Suprapubic skin (tissue), 4 donors: ENCODE measurements at regions not wholly inside any gene's neighbourhood (a gene's known extent, or its start where the extent isn't known, plus 50 kb on each side); places are given as distances from the start of the nearest gene placed in this dataset.

Experiments
- DNase-seq, 2 donors: peaks; one replicate each; pipeline ENCODE4 v3.0.0-alpha.2; 2019; ENCODE audit warnings: low spot score in 2 of 2
- H3K27ac ChIP-seq: fragments of 200-600 bp; sonication (generic); one replicate; pipeline ENCODE4 v1.5.1; 2019
- H3K27me3 ChIP-seq: fragments of 200-600 bp; sonication (generic); one replicate; pipeline ENCODE4 v1.5.1; 2019
- H3K36me3 ChIP-seq: fragments of 200-600 bp; sonication (generic); one replicate; pipeline ENCODE4 v1.5.1; 2019
- H3K4me1 ChIP-seq: fragments of 200-600 bp; sonication (generic); one replicate; pipeline ENCODE4 v1.5.1; 2019
- H3K4me3 ChIP-seq: fragments of 200-600 bp; sonication (generic); one replicate; pipeline ENCODE4 v1.5.1; 2019; ENCODE audit warnings: mild to moderate bottlenecking
- H3K9me3 ChIP-seq: fragments of 200-600 bp; sonication (generic); one replicate; pipeline ENCODE4 v1.5.1; 2019
- EP300 ChIP-seq: sonication (generic); formaldehyde crosslinking; IDR thresholded peaks from one replicate; pipeline ENCODE4 v1.6.1; 2017; ENCODE audit warnings: antibody characterized with exemption
- POLR2A ChIP-seq, 2 donors: fragments of 450-650 bp; IDR thresholded peaks; one replicate each; pipeline ENCODE4 v1.6.1; 2017; ENCODE audit warnings: antibody characterized with exemption in 2 of 2, mild to moderate bottlenecking in 2 of 2, moderate library complexity in 2 of 2
- POLR2AphosphoS5 ChIP-seq, 3 donors: sonication (generic); formaldehyde crosslinking; IDR thresholded peaks; one replicate each; pipeline ENCODE4 v1.6.1; 2017; ENCODE audit warnings: antibody characterized with exemption in 3 of 3
- WGBS: methylation state at CpG from one replicate; pipeline ENCODE4 v1.1.5; 2018; 5-methylcytosine and 5-hydroxymethylcytosine counted together
- TF ChIP-seq, protein P1 (sequence below), 2 donors: fragments of 200-600 bp in 1 of 2; fragments of 450-650 bp in 1 of 2; sonication (generic) in 1 of 2; IDR thresholded peaks; one replicate each; pipeline ENCODE4 v1.5.1; 2016 to 2019; ENCODE audit warnings: antibody characterized with exemption in 2 of 2, mild to moderate bottlenecking in 1 of 2, moderate library complexity in 1 of 2

DNA sequence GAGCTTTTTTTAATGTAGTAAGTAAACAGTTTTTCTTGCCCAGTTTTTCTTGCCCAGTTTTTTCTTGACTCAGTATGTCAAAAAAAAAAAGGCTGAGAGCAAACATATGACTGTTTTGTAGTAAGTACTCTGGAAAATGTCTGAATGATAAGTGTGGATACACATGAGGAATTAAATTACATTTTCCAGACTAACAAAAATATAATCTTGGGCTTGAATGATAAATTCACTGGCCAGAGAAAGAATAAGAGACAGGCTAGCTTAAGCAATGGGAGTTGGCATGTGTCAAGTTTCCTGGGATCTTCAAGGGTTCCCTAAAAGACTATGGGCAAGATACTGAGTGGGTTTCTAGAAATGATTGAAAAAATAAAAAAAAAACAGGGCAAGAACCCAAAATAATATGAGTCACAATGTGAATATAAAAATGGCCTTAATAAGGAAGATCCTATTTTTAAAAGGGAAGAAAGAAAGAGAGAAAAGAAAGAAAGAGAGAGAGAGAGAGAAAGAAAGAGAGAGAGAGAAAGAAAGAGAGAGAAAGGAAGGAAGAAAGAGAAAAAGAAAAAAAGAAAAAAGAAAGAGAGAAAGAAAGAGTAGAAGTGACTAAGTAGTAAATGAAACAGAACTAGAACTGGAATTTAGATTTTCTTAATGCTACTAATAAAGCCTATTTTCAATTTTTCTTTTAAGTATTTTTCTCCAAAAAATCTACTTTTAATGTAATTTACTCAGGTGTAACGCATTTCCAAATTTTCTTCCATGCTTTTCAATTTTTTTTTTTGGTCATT, 60.2 kb downstream of the TFPI2 start:
- Histone ChIP-seq H3K4me3 (no peak overlapping the region), H3K27me3 (no peaks in the 10 kb centered on the region), H3K9me3 (no peaks in the 10 kb centered on the region), H3K4me1 (no peaks in the 10 kb centered on the region), H3K36me3 (no peaks in the 10 kb centered on the region), H3K27ac (no peak overlapping the region)
- 90% methylated on average over 1 of the region's 1 CpG for WGBS
- no peak for TF ChIP-seq EP300
- TF ChIP-seq, protein P1, sequence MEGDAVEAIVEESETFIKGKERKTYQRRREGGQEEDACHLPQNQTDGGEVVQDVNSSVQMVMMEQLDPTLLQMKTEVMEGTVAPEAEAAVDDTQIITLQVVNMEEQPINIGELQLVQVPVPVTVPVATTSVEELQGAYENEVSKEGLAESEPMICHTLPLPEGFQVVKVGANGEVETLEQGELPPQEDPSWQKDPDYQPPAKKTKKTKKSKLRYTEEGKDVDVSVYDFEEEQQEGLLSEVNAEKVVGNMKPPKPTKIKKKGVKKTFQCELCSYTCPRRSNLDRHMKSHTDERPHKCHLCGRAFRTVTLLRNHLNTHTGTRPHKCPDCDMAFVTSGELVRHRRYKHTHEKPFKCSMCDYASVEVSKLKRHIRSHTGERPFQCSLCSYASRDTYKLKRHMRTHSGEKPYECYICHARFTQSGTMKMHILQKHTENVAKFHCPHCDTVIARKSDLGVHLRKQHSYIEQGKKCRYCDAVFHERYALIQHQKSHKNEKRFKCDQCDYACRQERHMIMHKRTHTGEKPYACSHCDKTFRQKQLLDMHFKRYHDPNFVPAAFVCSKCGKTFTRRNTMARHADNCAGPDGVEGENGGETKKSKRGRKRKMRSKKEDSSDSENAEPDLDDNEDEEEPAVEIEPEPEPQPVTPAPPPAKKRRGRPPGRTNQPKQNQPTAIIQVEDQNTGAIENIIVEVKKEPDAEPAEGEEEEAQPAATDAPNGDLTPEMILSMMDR (IDR thresholded peaks at IDR 0.05) = no peak
- no peak for TF ChIP-seq POLR2A (IDR thresholded peaks at IDR 0.05)
- no peak for TF ChIP-seq POLR2AphosphoS5 (IDR thresholded peaks at IDR 0.05)
- no peak for DNase-seq

DNA sequence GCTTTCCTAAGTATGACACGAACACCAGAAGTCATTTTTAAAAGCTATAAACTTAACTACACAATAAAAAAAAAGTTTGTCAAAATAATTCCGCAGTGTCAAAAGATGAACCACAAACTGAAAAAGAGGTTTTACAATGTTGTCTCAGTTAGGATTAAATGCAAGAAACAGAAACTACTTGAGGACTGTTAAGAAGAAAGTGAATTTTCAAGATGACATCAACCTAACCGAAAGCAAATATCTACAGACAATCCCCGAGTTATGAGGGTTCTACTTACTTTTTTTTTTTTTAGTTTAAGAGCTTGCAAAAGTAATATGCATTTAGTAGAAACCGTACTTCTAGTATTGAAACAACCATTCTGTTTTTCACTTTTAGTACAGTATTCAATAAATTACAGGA, 62.3 kb downstream of the TFPI2 start:
- Histone ChIP-seq H3K9me3 (no peaks in the 10 kb centered on the region), H3K36me3 (no peaks in the 10 kb centered on the region), H3K4me1 (no peaks in the 10 kb centered on the region), H3K27me3 (no peaks in the 10 kb centered on the region), H3K4me3 (no peak overlapping the region), H3K27ac (no peak overlapping the region)
- 82% methylated on average over 5 of the region's 5 CpGs for WGBS
- no peak for TF ChIP-seq POLR2AphosphoS5 (IDR thresholded peaks at IDR 0.05)
- TF ChIP-seq POLR2A (IDR thresholded peaks at IDR 0.05) = no peak
- TF ChIP-seq, protein P1 (IDR thresholded peaks at IDR 0.05) = no peak
- TF ChIP-seq EP300 = no peak
- no peak for DNase-seq

DNA sequence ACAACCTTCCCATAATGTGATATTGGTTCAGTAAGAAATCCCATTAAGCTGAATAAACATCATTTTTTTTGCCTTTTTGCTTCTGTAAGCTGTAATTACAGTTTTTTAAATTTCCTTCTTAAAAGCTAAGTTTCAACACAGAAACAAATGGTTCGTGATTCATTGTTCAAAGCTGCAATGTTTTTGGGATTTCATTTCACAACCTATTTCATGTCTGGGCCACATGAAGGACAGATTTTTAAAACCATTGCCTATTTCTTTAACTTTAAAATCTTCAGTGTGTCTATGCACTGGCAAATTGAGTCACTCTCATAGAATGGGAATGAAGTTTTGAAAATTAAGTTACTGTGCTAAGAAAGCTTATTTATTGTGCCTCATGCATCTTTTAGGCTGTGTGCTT, 66.9 kb downstream of the TFPI2 start:
- TF ChIP-seq, protein P1 (IDR thresholded peaks at IDR 0.05) = no peak
- TF ChIP-seq POLR2A (IDR thresholded peaks at IDR 0.05) (no peak), POLR2AphosphoS5 (IDR thresholded peaks at IDR 0.05) (no peak), EP300 (no peak)
- Histone ChIP-seq H3K27ac (no peak overlapping the region), H3K4me1 (no peaks in the 10 kb centered on the region), H3K27me3 (no peaks in the 10 kb centered on the region), H3K9me3 (no peaks in the 10 kb centered on the region), H3K36me3 (no peaks in the 10 kb centered on the region), H3K4me3 (no peak overlapping the region)
- DNase-seq = no peak
- 93% methylated on average over 1 of the region's 1 CpG for WGBS

DNA sequence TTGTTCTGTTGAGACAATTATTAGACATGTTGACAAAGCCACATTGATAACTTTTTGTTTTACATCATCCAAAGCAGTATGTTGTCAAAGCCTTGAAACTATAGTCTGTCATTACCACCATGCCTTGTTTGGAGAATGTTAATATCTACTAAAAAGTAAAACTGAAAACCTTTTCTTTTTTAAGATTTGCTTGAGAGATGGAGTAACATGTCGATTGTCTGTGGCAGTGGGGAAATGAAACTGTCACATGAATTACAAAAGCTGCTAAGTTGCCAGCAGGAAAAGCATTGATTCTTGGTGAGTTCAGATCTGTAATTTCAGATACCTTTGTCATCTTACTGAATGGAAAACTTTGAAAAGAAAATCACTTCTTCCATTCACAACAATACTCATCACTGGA, 69.1 kb downstream of the TFPI2 start:
- H3K27me3 ChIP-seq = no peaks in the 10 kb centered on the region
- no peaks in the 10 kb centered on the region for H3K9me3 ChIP-seq
- 64% methylated on average over 1 of the region's 1 CpG for WGBS
- no peak overlapping the region for H3K4me3 ChIP-seq
- no peak for TF ChIP-seq EP300
- TF ChIP-seq POLR2A (IDR thresholded peaks at IDR 0.05) = no peak
- H3K36me3 ChIP-seq = no peaks in the 10 kb centered on the region
- no peak for DNase-seq
- no peak overlapping the region for H3K27ac ChIP-seq
- H3K4me1 ChIP-seq = no peaks in the 10 kb centered on the region

DNA sequence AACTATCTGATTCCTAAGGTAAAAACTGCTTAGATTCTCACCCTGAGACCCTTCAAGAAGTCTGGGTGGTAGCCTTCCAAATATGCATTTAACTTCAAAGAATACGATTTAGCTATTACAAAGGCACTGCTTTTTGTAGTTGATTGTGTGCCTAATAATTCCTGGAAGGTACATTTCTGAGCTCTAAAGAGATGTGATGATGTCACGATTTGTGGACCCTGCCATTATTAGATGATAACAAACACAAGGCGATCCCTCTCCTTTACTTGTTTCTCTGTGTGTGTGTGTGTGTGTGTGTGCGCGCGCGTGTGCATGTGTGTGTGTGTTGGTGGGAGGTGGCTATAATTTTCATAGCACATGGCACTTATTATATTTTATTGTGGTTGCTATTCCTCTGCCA, 70.9 kb downstream of the TFPI2 start:
- no peaks in the 10 kb centered on the region for H3K27me3 ChIP-seq
- no peak overlapping the region for H3K27ac ChIP-seq
- no peak overlapping the region for H3K4me3 ChIP-seq
- no peak for DNase-seq
- 80% methylated on average over 7 of the region's 7 CpGs for WGBS
- H3K9me3 ChIP-seq = no peaks in the 10 kb centered on the region
- TF ChIP-seq EP300 (no peak), POLR2A (IDR thresholded peaks at IDR 0.05) (no peak), POLR2AphosphoS5 (IDR thresholded peaks at IDR 0.05) (no peak)
- TF ChIP-seq, protein P1 (IDR thresholded peaks at IDR 0.05) = no peak
- no peaks in the 10 kb centered on the region for H3K36me3 ChIP-seq
- H3K4me1 ChIP-seq = no peaks in the 10 kb centered on the region
